HEK293T (cell line): ENCODE measurements at regions not wholly inside any gene's neighbourhood (a gene's known extent, or its start where the extent isn't known, plus 50 kb on each side); places are given as distances from the start of the nearest gene placed in this dataset.

Experiments
- CTCF ChIA-PET: fragments of 350-600 bp; formaldehyde crosslinking; extraction: SDS; loops from one replicate; lab custom pipeline; 2021; ENCODE audit warnings: antibody characterized with exemption, inconsistent platforms; lab: Yijun Ruan, JAX
- POLR2A ChIA-PET: fragments of 350-600 bp; formaldehyde crosslinking; extraction: SDS; loops from one replicate; lab custom pipeline; 2020; ENCODE audit warnings: antibody characterized with exemption, inconsistent platforms; lab: Yijun Ruan, JAX
- DNase-seq: peaks from one replicate; pipeline ENCODE4 v3.0.0; 2012; ENCODE audit warnings: mixed read lengths; ENCODE audit errors: extremely low spot score
- ARNT ChIP-seq: fragments of 450-650 bp; IDR thresholded peaks from 2 replicates; pipeline ENCODE4 v1.6.1; 2017; ENCODE audit warnings: mild to moderate bottlenecking
- BHLHE40 ChIP-seq: fragments of 450-650 bp; IDR thresholded peaks from 2 replicates; pipeline ENCODE4 v1.6.1; 2016; ENCODE audit warnings: mild to moderate bottlenecking, moderate library complexity, borderline replicate concordance
- CTBP1 ChIP-seq: fragments of 450-650 bp; IDR thresholded peaks from 2 replicates; pipeline ENCODE4 v1.6.1; 2016; ENCODE audit warnings: borderline replicate concordance
- ELF4 ChIP-seq: fragments of 450-650 bp; IDR thresholded peaks from 2 replicates; pipeline ENCODE4 v1.6.1; 2017; ENCODE audit warnings: antibody characterized with exemption
- FOXA1 ChIP-seq: fragments of 450-650 bp; IDR thresholded peaks from 2 replicates; pipeline ENCODE4 v1.6.1; 2016; ENCODE audit warnings: mild to moderate bottlenecking
- FOXK2 ChIP-seq: fragments of 450-650 bp; IDR thresholded peaks from 2 replicates; pipeline ENCODE4 v1.6.1; 2016; ENCODE audit warnings: mild to moderate bottlenecking
- FOXM1 ChIP-seq: fragments of 450-650 bp; IDR thresholded peaks from 2 replicates; pipeline ENCODE4 v1.6.1; 2017; ENCODE audit warnings: mild to moderate bottlenecking, borderline replicate concordance
- HDGF ChIP-seq: fragments of 450-650 bp; IDR thresholded peaks from 2 replicates; pipeline ENCODE4 v1.6.1; 2017; ENCODE audit warnings: antibody characterized with exemption, borderline replicate concordance
- L3MBTL2 ChIP-seq: fragments of 450-650 bp; conservative IDR thresholded peaks from 2 replicates; pipeline ENCODE4 v1.6.1; 2016; ENCODE audit warnings: mild to moderate bottlenecking
- LEF1 ChIP-seq: fragments of 450-650 bp; IDR thresholded peaks from 2 replicates; pipeline ENCODE4 v1.6.1; 2017; ENCODE audit warnings: mild to moderate bottlenecking, borderline replicate concordance
- NFRKB ChIP-seq: fragments of 450-650 bp; IDR thresholded peaks from 2 replicates; pipeline ENCODE4 v1.6.1; 2016; ENCODE audit warnings: mild to moderate bottlenecking, moderate library complexity
- PKNOX1 ChIP-seq: fragments of 450-650 bp; IDR thresholded peaks from 2 replicates; pipeline ENCODE4 v1.6.1; 2016
- SP1 ChIP-seq: fragments of 450-650 bp; IDR thresholded peaks from 2 replicates; pipeline ENCODE4 v1.6.1; 2017
- SUZ12 ChIP-seq: fragments of 450-650 bp; IDR thresholded peaks from 2 replicates; pipeline ENCODE4 v1.6.1; 2016; ENCODE audit warnings: mild to moderate bottlenecking
- TARDBP ChIP-seq: fragments of 450-650 bp; IDR thresholded peaks from 2 replicates; pipeline ENCODE4 v1.6.1; 2016
- ZNF384 ChIP-seq: fragments of 450-650 bp; IDR thresholded peaks from 2 replicates; pipeline ENCODE4 v1.6.1; 2016

- TF ChIP-seq PKNOX1: no peak
- TF ChIP-seq FOXM1: no peak
- no peak for TF ChIP-seq LEF1
- TF ChIP-seq TARDBP: no peak
- no peak for TF ChIP-seq BHLHE40
- TF ChIP-seq FOXK2: no peak
- no peak for TF ChIP-seq ZNF384
- TF ChIP-seq SUZ12: no peak
- no peak for TF ChIP-seq NFRKB
- TF ChIP-seq L3MBTL2: no peak
- no peak for TF ChIP-seq CTBP1
- no peak for TF ChIP-seq ELF4
- no peak for TF ChIP-seq SP1
- no peak for TF ChIP-seq FOXA1
- no peak for TF ChIP-seq ARNT
- ChIA-PET POLR2A (no interaction called here), CTCF (no interaction called here)
- no peak for DNase-seq
Measured at GRCh38 chr1:90322186-90322585, 327.3 kb downstream of the ZNF326 start.

GRCh38 chr1:90319918-90320317, 325.0 kb downstream of the ZNF326 start:
- ChIA-PET POLR2A (no interaction called here), CTCF (no interaction called here)
- TF ChIP-seq L3MBTL2 (no peak), ARNT (no peak)
- no peak for DNase-seq

- TF ChIP-seq L3MBTL2 (no peak), FOXM1 (no peak), FOXA1 (no peak), ELF4 (no peak), BHLHE40 (no peak), SP1 (no peak), HDGF (no peak), ZNF384 (no peak), FOXK2 (no peak), ARNT (no peak), PKNOX1 (no peak), TARDBP (no peak), SUZ12 (no peak), LEF1 (no peak)
- no peak for DNase-seq
- CTCF ChIA-PET: no interaction called here
- POLR2A ChIA-PET: no interaction called here
Measured at GRCh38 chr1:90318431-90318830, 323.5 kb downstream of the ZNF326 start.

- ChIA-PET POLR2A (no interaction called here), CTCF (no interaction called here)
- DNase-seq: no peak
- TF ChIP-seq BHLHE40: no peak
- TF ChIP-seq LEF1: no peak
- no peak for TF ChIP-seq CTBP1
- no peak for TF ChIP-seq FOXM1
- TF ChIP-seq HDGF: no peak
- TF ChIP-seq ZNF384: no peak
- no peak for TF ChIP-seq L3MBTL2
- no peak for TF ChIP-seq SP1
- no peak for TF ChIP-seq TARDBP
- TF ChIP-seq FOXK2: no peak
- TF ChIP-seq SUZ12: no peak
- no peak for TF ChIP-seq PKNOX1
- TF ChIP-seq NFRKB: no peak
Measured at GRCh38 chr1:90317628-90318027, 322.7 kb downstream of the ZNF326 start.

- no peak for DNase-seq
- ChIA-PET POLR2A (no interaction called here), CTCF (interaction anchor here (0.6 kb wide), 1 partner anchor 1333 kb away, joined by 3 read pairs; no protein-coding TSS in a partner anchor)
- no peak for TF ChIP-seq ZNF384
- TF ChIP-seq ELF4: no peak
Measured at GRCh38 chr1:90314533-90314932, 319.6 kb downstream of the ZNF326 start.

GRCh38 chr1:90313778-90314177, 318.9 kb downstream of the ZNF326 start:
- TF ChIP-seq LEF1: no peak
- no peak for TF ChIP-seq FOXA1
- no peak for TF ChIP-seq BHLHE40
- TF ChIP-seq CTBP1: no peak
- TF ChIP-seq NFRKB: no peak
- no peak for TF ChIP-seq PKNOX1
- no peak for TF ChIP-seq HDGF
- no peak for TF ChIP-seq SP1
- no peak for TF ChIP-seq FOXM1
- no peak for TF ChIP-seq FOXK2
- no peak for TF ChIP-seq TARDBP
- TF ChIP-seq ELF4: no peak
- TF ChIP-seq ARNT: no peak
- TF ChIP-seq L3MBTL2: no peak
- TF ChIP-seq SUZ12: no peak
- no peak for TF ChIP-seq ZNF384
- DNase-seq: no peak
- ChIA-PET POLR2A (no interaction called here), CTCF (no interaction called here)
